HG03457 (cell line): ENCODE measurements at regions not wholly inside any gene's neighbourhood (a gene's known extent, or its start where the extent isn't known, plus 50 kb on each side); places are given as distances from the start of the nearest gene placed in this dataset.
"Not testable (repeated sequence)": the region's sequence is repeated elsewhere in the genome, so short reads cannot be mapped to it uniquely, and the experiment has no call there.

Source experiments
- ATAC-seq: cut with Tn5 transposase; IDR thresholded peaks from one replicate; pipeline ENCODE4 v1.9.1; 2021; ENCODE audit warnings: moderate number of reproducible peaks; ENCODE audit not compliant: unreplicated experiment

- ATAC-seq = no peak
Observed at GRCh38 chrX:68953331-68953730, 124.5 kb downstream of the EFNB1 start.

GRCh38 chrX:68951942-68952619 lies 123.3 kb downstream of the EFNB1 start:
- not testable (repeated sequence) for ATAC-seq

- no peak for ATAC-seq
Observed at GRCh38 chrX:68950937-68951336, 122.1 kb downstream of the EFNB1 start.

GRCh38 chrX:68947882-68948605 lies 119.2 kb downstream of the EFNB1 start:
- ATAC-seq = no peak

GRCh38 chrX:68945603-68946228 lies 116.9 kb downstream of the EFNB1 start:
- no peak for ATAC-seq

GRCh38 chrX:68945081-68945602 lies 116.3 kb downstream of the EFNB1 start:
- ATAC-seq = no peak

- no peak for ATAC-seq
Observed at GRCh38 chrX:68944211-68944610, 115.4 kb downstream of the EFNB1 start.

GRCh38 chrX:68942840-68943239 lies 114.0 kb downstream of the EFNB1 start:
- ATAC-seq = no peak

- no peak for ATAC-seq
Observed at GRCh38 chrX:68942104-68942503, 113.3 kb downstream of the EFNB1 start.

- ATAC-seq = no peak
Observed at GRCh38 chrX:68941385-68941952, 112.6 kb downstream of the EFNB1 start.

GRCh38 chrX:68940601-68941000 lies 111.8 kb downstream of the EFNB1 start:
- no peak for ATAC-seq

GRCh38 chrX:68939868-68940267 lies 111.0 kb downstream of the EFNB1 start:
- ATAC-seq = no peak

- ATAC-seq = no peak
Observed at GRCh38 chrX:68938244-68939004, 109.6 kb downstream of the EFNB1 start.

GRCh38 chrX:68937581-68937980 lies 108.8 kb downstream of the EFNB1 start:
- ATAC-seq = no peak

GRCh38 chrX:68936608-68937007 lies 107.8 kb downstream of the EFNB1 start:
- no peak for ATAC-seq

- ATAC-seq = no peak
Observed at GRCh38 chrX:68936126-68936525, 107.3 kb downstream of the EFNB1 start.

- no peak for ATAC-seq
Observed at GRCh38 chrX:68935362-68935761, 106.5 kb downstream of the EFNB1 start.

GRCh38 chrX:68934922-68935321 lies 106.1 kb downstream of the EFNB1 start:
- ATAC-seq = no peak

- no peak for ATAC-seq
Observed at GRCh38 chrX:68934421-68934820, 105.6 kb downstream of the EFNB1 start.

- no peak for ATAC-seq
Observed at GRCh38 chrX:68932611-68933010, 103.8 kb downstream of the EFNB1 start.

GRCh38 chrX:68931345-68931744 lies 102.5 kb downstream of the EFNB1 start:
- ATAC-seq = no peak
